NCI-H1436 treated with DMSO at 0.1 percent for 48 hours (cell line): ENCODE measurements at regions not wholly inside any gene's neighbourhood (a gene's known extent, or its start where the extent isn't known, plus 50 kb on each side); places are given as distances from the start of the nearest gene placed in this dataset.

Source experiments
- DNase-seq: peaks from one replicate; lab custom pipeline; 2025; lab: John Stamatoyannopoulos, UW

- no peak for DNase-seq
These were observed 425.3 kb downstream of the GPATCH2 start for GRCh38 chr1:217205578-217205977.

GRCh38 chr1:217196616-217197015 lies 434.3 kb downstream of the GPATCH2 start:
- no peak for DNase-seq

GRCh38 chr1:217193151-217193550 lies 437.7 kb downstream of the GPATCH2 start:
- no peak for DNase-seq

GRCh38 chr1:217191441-217191840 lies 439.4 kb downstream of the GPATCH2 start:
- no peak for DNase-seq

- DNase-seq, result no peak
These were observed 440.5 kb downstream of the GPATCH2 start for GRCh38 chr1:217190359-217190758.

- no peak for DNase-seq
These were observed 441.5 kb downstream of the GPATCH2 start for GRCh38 chr1:217189362-217189761.

GRCh38 chr1:217188280-217189237 lies 442.3 kb downstream of the GPATCH2 start:
- DNase-seq, result no peak

GRCh38 chr1:217186664-217187063 lies 444.2 kb downstream of the GPATCH2 start:
- DNase-seq, result no peak

- DNase-seq, result no peak
These were observed 446.0 kb downstream of the GPATCH2 start for GRCh38 chr1:217184854-217185253.

GRCh38 chr1:217182992-217183391 lies 447.9 kb downstream of the GPATCH2 start:
- no peak for DNase-seq

- no peak for DNase-seq
These were observed 449.1 kb downstream of the GPATCH2 start for GRCh38 chr1:217181756-217182155.

GRCh38 chr1:217181176-217181746 lies 449.6 kb downstream of the GPATCH2 start:
- no peak for DNase-seq

- DNase-seq, result no peak
These were observed 450.4 kb downstream of the GPATCH2 start for GRCh38 chr1:217180443-217180842.

GRCh38 chr1:217164403-217164802 lies 441.2 kb upstream of the ESRRG start:
- no peak for DNase-seq

- DNase-seq, result no peak
These were observed 430.1 kb upstream of the ESRRG start for GRCh38 chr1:217153361-217153760.

GRCh38 chr1:217150366-217150765 lies 427.1 kb upstream of the ESRRG start:
- no peak for DNase-seq

- no peak for DNase-seq
These were observed 426.6 kb upstream of the ESRRG start for GRCh38 chr1:217149791-217150190.

- DNase-seq, result no peak
These were observed 418.5 kb upstream of the ESRRG start for GRCh38 chr1:217141711-217142110.

- no peak for DNase-seq
These were observed 417.0 kb upstream of the ESRRG start for GRCh38 chr1:217140041-217140901.

- no peak for DNase-seq
These were observed 416.3 kb upstream of the ESRRG start for GRCh38 chr1:217139513-217139912.

- DNase-seq, result no peak
These were observed 415.7 kb upstream of the ESRRG start for GRCh38 chr1:217138799-217139466.
